ENCODE measurements at regions not wholly inside any gene's neighbourhood (a gene's known extent, or its start where the extent isn't known, plus 50 kb on each side); places are given as distances from the start of the nearest gene placed in this dataset.

DNA sequence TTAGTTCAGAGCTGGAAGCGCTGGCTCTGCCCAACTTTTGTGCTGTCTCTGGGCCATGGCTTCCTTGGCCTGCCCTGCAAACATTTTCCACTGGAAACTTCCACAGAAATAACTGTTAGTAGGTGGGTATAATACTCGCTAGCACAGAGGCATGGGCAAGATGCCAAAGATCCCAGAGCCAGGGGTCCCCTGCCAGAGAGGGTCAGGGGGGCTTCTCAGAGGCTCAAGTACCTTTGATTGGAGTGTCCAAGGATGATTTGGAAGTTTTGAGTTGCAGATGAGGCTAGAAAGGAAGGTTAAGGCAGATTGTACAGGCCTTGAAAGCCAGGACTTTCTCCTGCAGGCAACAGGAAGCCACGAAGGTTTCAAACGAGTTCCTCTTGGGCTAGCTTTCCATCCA is 187.6 kb downstream of the DICER1 start:
- TF ChIP-seq, protein P1, sequence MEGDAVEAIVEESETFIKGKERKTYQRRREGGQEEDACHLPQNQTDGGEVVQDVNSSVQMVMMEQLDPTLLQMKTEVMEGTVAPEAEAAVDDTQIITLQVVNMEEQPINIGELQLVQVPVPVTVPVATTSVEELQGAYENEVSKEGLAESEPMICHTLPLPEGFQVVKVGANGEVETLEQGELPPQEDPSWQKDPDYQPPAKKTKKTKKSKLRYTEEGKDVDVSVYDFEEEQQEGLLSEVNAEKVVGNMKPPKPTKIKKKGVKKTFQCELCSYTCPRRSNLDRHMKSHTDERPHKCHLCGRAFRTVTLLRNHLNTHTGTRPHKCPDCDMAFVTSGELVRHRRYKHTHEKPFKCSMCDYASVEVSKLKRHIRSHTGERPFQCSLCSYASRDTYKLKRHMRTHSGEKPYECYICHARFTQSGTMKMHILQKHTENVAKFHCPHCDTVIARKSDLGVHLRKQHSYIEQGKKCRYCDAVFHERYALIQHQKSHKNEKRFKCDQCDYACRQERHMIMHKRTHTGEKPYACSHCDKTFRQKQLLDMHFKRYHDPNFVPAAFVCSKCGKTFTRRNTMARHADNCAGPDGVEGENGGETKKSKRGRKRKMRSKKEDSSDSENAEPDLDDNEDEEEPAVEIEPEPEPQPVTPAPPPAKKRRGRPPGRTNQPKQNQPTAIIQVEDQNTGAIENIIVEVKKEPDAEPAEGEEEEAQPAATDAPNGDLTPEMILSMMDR (IDR thresholded peaks at IDR 0.05) = no peak
- TF ChIP-seq EZH2 (IDR thresholded peaks at IDR 0.05) = no peak
- no peak for TF ChIP-seq EZH2phosphoT487 (IDR thresholded peaks at IDR 0.05)

Measured in neural progenitor cell (in vitro differentiated cells).